ENCODE measurements at regions not wholly inside any gene's neighbourhood (a gene's known extent, or its start where the extent isn't known, plus 50 kb on each side); places are given as distances from the start of the nearest gene placed in this dataset.
"Not testable (repeated sequence)": the region's sequence is repeated elsewhere in the genome, so short reads cannot be mapped to it uniquely, and the experiment has no call there.

- POLR2A ChIA-PET; H3K4me1 ChIP-seq (ENCODE audit: control insufficient read depth, insufficient read depth, low read length); H3K4me3 ChIP-seq (ENCODE audit: low read depth, low read length); CTCF ChIA-PET; H3K27ac ChIP-seq (ENCODE audit: extremely low read depth, low read depth, low read length); H3K36me3 ChIP-seq (ENCODE audit: control insufficient read depth in 2 of 2, insufficient read depth in 1 of 2, low read length in 2 of 2); H3K9me3 ChIP-seq (ENCODE audit: control insufficient read depth, insufficient read depth, low read depth, low read length): not testable (repeated sequence)
These were observed 948.6 kb upstream of the TPTE start for GRCh38 chr21:9572782-9573181.

- POLR2A ChIA-PET, CTCF ChIA-PET: not testable (repeated sequence)
These were observed 947.9 kb upstream of the TPTE start for GRCh38 chr21:9573528-9573927.

GRCh38 chr21:9579275-9579674 is 942.1 kb upstream of the TPTE start:
- H3K4me3 ChIP-seq (ENCODE audit: low read depth, low read length); POLR2A ChIA-PET; H3K27ac ChIP-seq (ENCODE audit: extremely low read depth, low read depth, low read length); H3K9me3 ChIP-seq (ENCODE audit: control insufficient read depth, insufficient read depth, low read depth, low read length); H3K36me3 ChIP-seq (ENCODE audit: control insufficient read depth in 2 of 2, insufficient read depth in 1 of 2, low read length in 2 of 2); CTCF ChIA-PET; H3K4me1 ChIP-seq (ENCODE audit: control insufficient read depth, insufficient read depth, low read length): not testable (repeated sequence)

More at GRCh38 chr21:9573528-9573927, 947.9 kb upstream of the TPTE start:
- not testable (repeated sequence) for H3K27ac ChIP-seq (ENCODE audit: extremely low read depth, low read depth, low read length); H3K4me3 ChIP-seq (ENCODE audit: low read depth, low read length); H3K9me3 ChIP-seq (ENCODE audit: control insufficient read depth, insufficient read depth, low read depth, low read length); H3K36me3 ChIP-seq (ENCODE audit: control insufficient read depth in 2 of 2, insufficient read depth in 1 of 2, low read length in 2 of 2); H3K4me1 ChIP-seq (ENCODE audit: control insufficient read depth, insufficient read depth, low read length)

- POLR2A ChIA-PET; H3K4me3 ChIP-seq (ENCODE audit: low read depth, low read length); H3K27ac ChIP-seq (ENCODE audit: extremely low read depth, low read depth, low read length); H3K9me3 ChIP-seq (ENCODE audit: control insufficient read depth, insufficient read depth, low read depth, low read length); H3K4me1 ChIP-seq (ENCODE audit: control insufficient read depth, insufficient read depth, low read length); H3K36me3 ChIP-seq (ENCODE audit: control insufficient read depth in 2 of 2, insufficient read depth in 1 of 2, low read length in 2 of 2); CTCF ChIA-PET: not testable (repeated sequence)
These were observed 933.4 kb upstream of the TPTE start for GRCh38 chr21:9587941-9588340.

GRCh38 chr21:9592591-9592990 is 928.8 kb upstream of the TPTE start:
- H3K4me3 ChIP-seq (ENCODE audit: low read depth, low read length); H3K4me1 ChIP-seq (ENCODE audit: control insufficient read depth, insufficient read depth, low read length); H3K27ac ChIP-seq (ENCODE audit: extremely low read depth, low read depth, low read length); POLR2A ChIA-PET; H3K36me3 ChIP-seq (ENCODE audit: control insufficient read depth in 2 of 2, insufficient read depth in 1 of 2, low read length in 2 of 2); CTCF ChIA-PET; H3K9me3 ChIP-seq (ENCODE audit: control insufficient read depth, insufficient read depth, low read depth, low read length): not testable (repeated sequence)

- POLR2A ChIA-PET; H3K9me3 ChIP-seq (ENCODE audit: control insufficient read depth, insufficient read depth, low read depth, low read length); H3K27ac ChIP-seq (ENCODE audit: extremely low read depth, low read depth, low read length); H3K36me3 ChIP-seq (ENCODE audit: control insufficient read depth in 2 of 2, insufficient read depth in 1 of 2, low read length in 2 of 2); H3K4me3 ChIP-seq (ENCODE audit: low read depth, low read length); CTCF ChIA-PET; H3K4me1 ChIP-seq (ENCODE audit: control insufficient read depth, insufficient read depth, low read length): not testable (repeated sequence)
These were observed 927.7 kb upstream of the TPTE start for GRCh38 chr21:9593646-9594045.

GRCh38 chr21:9614011-9614410 is 907.4 kb upstream of the TPTE start:
- H3K9me3 ChIP-seq (ENCODE audit: control insufficient read depth, insufficient read depth, low read depth, low read length); H3K36me3 ChIP-seq (ENCODE audit: control insufficient read depth in 2 of 2, insufficient read depth in 1 of 2, low read length in 2 of 2); POLR2A ChIA-PET; H3K27ac ChIP-seq (ENCODE audit: extremely low read depth, low read depth, low read length); H3K4me1 ChIP-seq (ENCODE audit: control insufficient read depth, insufficient read depth, low read length); CTCF ChIA-PET; H3K4me3 ChIP-seq (ENCODE audit: low read depth, low read length): not testable (repeated sequence)

GRCh38 chr21:9621121-9621793 is 900.1 kb upstream of the TPTE start:
- POLR2A ChIA-PET; H3K4me1 ChIP-seq (ENCODE audit: control insufficient read depth, insufficient read depth, low read length); H3K36me3 ChIP-seq (ENCODE audit: control insufficient read depth in 2 of 2, insufficient read depth in 1 of 2, low read length in 2 of 2); H3K27ac ChIP-seq (ENCODE audit: extremely low read depth, low read depth, low read length); H3K9me3 ChIP-seq (ENCODE audit: control insufficient read depth, insufficient read depth, low read depth, low read length); H3K4me3 ChIP-seq (ENCODE audit: low read depth, low read length); CTCF ChIA-PET: not testable (repeated sequence)

- CTCF ChIA-PET; H3K4me3 ChIP-seq (ENCODE audit: low read depth, low read length); H3K27ac ChIP-seq (ENCODE audit: extremely low read depth, low read depth, low read length); POLR2A ChIA-PET; H3K9me3 ChIP-seq (ENCODE audit: control insufficient read depth, insufficient read depth, low read depth, low read length); H3K4me1 ChIP-seq (ENCODE audit: control insufficient read depth, insufficient read depth, low read length); H3K36me3 ChIP-seq (ENCODE audit: control insufficient read depth in 2 of 2, insufficient read depth in 1 of 2, low read length in 2 of 2): not testable (repeated sequence)
These were observed 893.3 kb upstream of the TPTE start for GRCh38 chr21:9628051-9628450.

GRCh38 chr21:9647409-9647808 is 874.0 kb upstream of the TPTE start:
- POLR2A ChIA-PET; H3K9me3 ChIP-seq (ENCODE audit: control insufficient read depth, insufficient read depth, low read depth, low read length); CTCF ChIA-PET; H3K27ac ChIP-seq (ENCODE audit: extremely low read depth, low read depth, low read length); H3K4me3 ChIP-seq (ENCODE audit: low read depth, low read length); H3K36me3 ChIP-seq (ENCODE audit: control insufficient read depth in 2 of 2, insufficient read depth in 1 of 2, low read length in 2 of 2); H3K4me1 ChIP-seq (ENCODE audit: control insufficient read depth, insufficient read depth, low read length): not testable (repeated sequence)

GRCh38 chr21:9648331-9648730 is 873.1 kb upstream of the TPTE start:
- H3K36me3 ChIP-seq (ENCODE audit: control insufficient read depth in 2 of 2, insufficient read depth in 1 of 2, low read length in 2 of 2); H3K9me3 ChIP-seq (ENCODE audit: control insufficient read depth, insufficient read depth, low read depth, low read length); POLR2A ChIA-PET; H3K27ac ChIP-seq (ENCODE audit: extremely low read depth, low read depth, low read length); CTCF ChIA-PET; H3K4me3 ChIP-seq (ENCODE audit: low read depth, low read length); H3K4me1 ChIP-seq (ENCODE audit: control insufficient read depth, insufficient read depth, low read length): not testable (repeated sequence)
